ENCODE measurements at regions not wholly inside any gene's neighbourhood (a gene's known extent, or its start where the extent isn't known, plus 50 kb on each side); places are given as distances from the start of the nearest gene placed in this dataset.
A peak's percentile ranks its signal among the peaks of the same experiment; 100 is the strongest.

DNA sequence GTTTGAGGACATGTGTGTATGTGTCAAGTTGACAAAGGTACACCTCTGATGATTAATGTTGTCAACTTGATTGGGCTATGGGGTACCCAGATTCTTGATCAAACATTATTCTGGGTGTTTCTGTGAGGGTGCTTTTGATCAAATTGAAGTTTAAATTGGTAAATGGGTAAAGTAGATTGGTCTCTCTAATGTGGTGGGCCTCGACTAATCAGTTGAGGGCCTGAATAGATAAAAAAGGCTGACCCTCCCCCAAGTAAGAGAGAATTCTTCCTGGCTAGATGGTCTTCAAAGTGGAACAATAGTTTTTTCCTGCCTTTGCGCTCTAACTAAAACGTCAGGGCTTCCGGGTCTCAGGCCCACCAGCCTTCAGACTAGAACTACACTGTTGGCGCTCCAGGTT, 309.9 kb upstream of the MGMT start:
- WGBS (ENCODE audit: insufficient coverage, low coverage, missing lambda C conversion rate): 0% methylated on average over 5 of the region's 5 CpGs
- Histone ChIP-seq H3K27me3 (ENCODE audit: control insufficient read depth in 2 of 2, insufficient read depth in 2 of 2, low read length in 2 of 2) (no peaks in the 10 kb centered on the region), H3K9me3 (replicated peaks; ENCODE audit: control insufficient read depth, insufficient read depth, low read depth, low read length) (no peaks in the 10 kb centered on the region), H3K36me3 (ENCODE audit: control insufficient read depth, insufficient read depth, low read length) (no peaks in the 10 kb centered on the region), H3K4me1 (replicated peaks in 1 of 2; ENCODE audit: control insufficient read depth in 2 of 2, insufficient read depth in 2 of 2, low read length in 2 of 2) (no peaks in the 10 kb centered on the region), H2AFZ (ENCODE audit: low read depth, low read length) (no peak overlapping the region), H4K20me1 (replicated peaks; ENCODE audit: control insufficient read depth, insufficient read depth, low read length) (no peaks in the 10 kb centered on the region), H3K27ac (ENCODE audit: extremely low read depth, low read depth, low read length) (no peak overlapping the region), H3K79me2 (ENCODE audit: control insufficient read depth, insufficient read depth, low read length) (no peaks in the 10 kb centered on the region), H3K4me3 (no peak overlapping the region), H3K9ac (ENCODE audit: insufficient read depth in 1 of 2, low read depth in 2 of 2, low read length in 2 of 2) (no peak overlapping the region), H3K4me2 (ENCODE audit: insufficient read depth, low read length) (no peak overlapping the region), H3K9me1 (ENCODE audit: control insufficient read depth, insufficient read depth, low read length) (no peaks in the 10 kb centered on the region)
- ChIA-PET CTCF (ENCODE audit: low intra/inter-chr PET ratio) (no interaction called here), POLR2A (no interaction called here)
- in situ Hi-C loops (cut with MboI) (no loop called here), intact Hi-C loops (cut with micrococcal nuclease) (no loop called here)
- no TSS peak for BruUV-seq (replicated peaks)
- FAIRE-seq (no peak), ATAC-seq (no peak), DNase-seq (ENCODE audit: extremely low read depth in 1 of 4, low spot score in 3 of 4) (no peak)
- TF ChIP-seq ZNF134 (CRISPR knock-in tag; conservative IDR thresholded peaks at IDR 0.05): peak; percentile 95
- TF ChIP-seq ZNF830 (CRISPR knock-in tag; IDR thresholded peaks at IDR 0.05): no peak
- peak; percentile 44 for TF ChIP-seq RBM25 (IDR thresholded peaks at IDR 0.05; ENCODE audit: low read depth, low read length, severe bottlenecking)
- no peak for TF ChIP-seq HSF4 (CRISPR knock-in tag; IDR thresholded peaks at IDR 0.05; ENCODE audit: borderline replicate concordance)
- no peak for TF ChIP-seq ETV6 (IDR thresholded peaks at IDR 0.05; ENCODE audit: borderline replicate concordance in 1 of 2, low read depth in 2 of 2, low read length in 1 of 2)
- TF ChIP-seq ETV6 (CRISPR knock-in tag; IDR thresholded peaks at IDR 0.05; ENCODE audit: borderline replicate concordance): no peak

DNA sequence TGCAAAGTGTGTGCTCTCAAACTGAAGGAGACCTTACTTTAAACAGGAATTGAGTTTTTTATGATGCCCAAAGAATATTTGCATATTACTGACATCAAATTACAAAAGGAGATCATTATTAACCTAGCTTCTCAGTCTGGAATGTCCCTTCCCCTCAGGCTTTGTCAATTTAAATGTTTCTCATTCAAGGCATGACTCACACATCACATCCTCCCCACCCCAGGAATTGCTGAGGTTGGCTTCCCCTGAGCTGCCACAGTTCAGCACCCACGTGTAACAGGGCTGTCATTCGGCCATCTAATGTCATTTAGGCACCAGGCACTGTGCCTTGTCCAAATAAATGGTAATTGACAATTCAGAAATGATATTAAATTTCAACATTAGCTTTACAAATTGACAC, 305.9 kb upstream of the MGMT start:
- Histone ChIP-seq H3K27ac (ENCODE audit: extremely low read depth, low read depth, low read length) (no peak overlapping the region), H3K4me2 (ENCODE audit: insufficient read depth, low read length) (no peak overlapping the region), H2AFZ (ENCODE audit: low read depth, low read length) (no peak overlapping the region), H3K4me1 (replicated peaks in 1 of 2; ENCODE audit: control insufficient read depth in 2 of 2, insufficient read depth in 2 of 2, low read length in 2 of 2) (no peaks in the 10 kb centered on the region), H3K36me3 (ENCODE audit: control insufficient read depth, insufficient read depth, low read length) (no peaks in the 10 kb centered on the region), H3K9ac (ENCODE audit: insufficient read depth in 1 of 2, low read depth in 2 of 2, low read length in 2 of 2) (no peak overlapping the region), H3K27me3 (ENCODE audit: control insufficient read depth in 2 of 2, insufficient read depth in 2 of 2, low read length in 2 of 2) (peaks cover 0 to 6% of the 10 kb centered on the region in 2 experiments; a peak in 1 of 5 replicates), H3K9me1 (ENCODE audit: control insufficient read depth, insufficient read depth, low read length) (no peaks in the 10 kb centered on the region), H4K20me1 (replicated peaks; ENCODE audit: control insufficient read depth, insufficient read depth, low read length) (no peaks in the 10 kb centered on the region), H3K4me3 (no peak overlapping the region), H3K9me3 (replicated peaks; ENCODE audit: control insufficient read depth, insufficient read depth, low read depth, low read length) (no peaks in the 10 kb centered on the region), H3K79me2 (ENCODE audit: control insufficient read depth, insufficient read depth, low read length) (no peaks in the 10 kb centered on the region)
- DNase-seq (ENCODE audit: extremely low read depth in 1 of 4, low spot score in 3 of 4) (no peak), ATAC-seq (no peak), FAIRE-seq (no peak)
- POLR2A ChIA-PET: no interaction called here
- TF ChIP-seq MAZ (CRISPR knock-in tag; conservative IDR thresholded peaks at IDR 0.05 in 1 of 2, IDR thresholded peaks at IDR 0.05 in 1 of 2) (0 out of 4 replicates have a peak, but pooled peaks of 1 of the 2 experiments have one; percentile 21), TEAD4 (IDR thresholded peaks at IDR 0.05; ENCODE audit: low read length) (0 out of 2 replicates have a peak, but pooled peaks have one; percentile 27), TEAD4 (CRISPR knock-in tag; IDR thresholded peaks at IDR 0.05; ENCODE audit: borderline replicate concordance) (no peak), HLTF (IDR thresholded peaks at IDR 0.05) (no peak)
- TF ChIP-seq, protein P1, sequence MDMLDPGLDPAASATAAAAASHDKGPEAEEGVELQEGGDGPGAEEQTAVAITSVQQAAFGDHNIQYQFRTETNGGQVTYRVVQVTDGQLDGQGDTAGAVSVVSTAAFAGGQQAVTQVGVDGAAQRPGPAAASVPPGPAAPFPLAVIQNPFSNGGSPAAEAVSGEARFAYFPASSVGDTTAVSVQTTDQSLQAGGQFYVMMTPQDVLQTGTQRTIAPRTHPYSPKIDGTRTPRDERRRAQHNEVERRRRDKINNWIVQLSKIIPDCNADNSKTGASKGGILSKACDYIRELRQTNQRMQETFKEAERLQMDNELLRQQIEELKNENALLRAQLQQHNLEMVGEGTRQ (CRISPR knock-in tag; IDR thresholded peaks at IDR 0.05): no peak
- TF ChIP-seq, protein P2, sequence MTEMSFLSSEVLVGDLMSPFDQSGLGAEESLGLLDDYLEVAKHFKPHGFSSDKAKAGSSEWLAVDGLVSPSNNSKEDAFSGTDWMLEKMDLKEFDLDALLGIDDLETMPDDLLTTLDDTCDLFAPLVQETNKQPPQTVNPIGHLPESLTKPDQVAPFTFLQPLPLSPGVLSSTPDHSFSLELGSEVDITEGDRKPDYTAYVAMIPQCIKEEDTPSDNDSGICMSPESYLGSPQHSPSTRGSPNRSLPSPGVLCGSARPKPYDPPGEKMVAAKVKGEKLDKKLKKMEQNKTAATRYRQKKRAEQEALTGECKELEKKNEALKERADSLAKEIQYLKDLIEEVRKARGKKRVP (CRISPR knock-in tag; IDR thresholded peaks at IDR 0.05): no peak
- intact Hi-C loops (cut with micrococcal nuclease): no loop called here
- no TSS peak for BruUV-seq (replicated peaks)
- in situ Hi-C loops (cut with MboI): no loop called here
- CTCF ChIA-PET (ENCODE audit: low intra/inter-chr PET ratio): no interaction called here
- 0% methylated on average over 2 of the region's 2 CpGs for WGBS (ENCODE audit: insufficient coverage, low coverage, missing lambda C conversion rate)

All from K562 (cell line).